IMR-90 (cell line): ENCODE measurements at regions not wholly inside any gene's neighbourhood (a gene's known extent, or its start where the extent isn't known, plus 50 kb on each side); places are given as distances from the start of the nearest gene placed in this dataset.

Experiments
- ATAC-seq: fragments of 200-7000 bp; cut with Tn5 transposase; 2 replicates; pipeline ENCODE4 v1.9.1; 2020; ENCODE audit warnings: low read depth, mild to moderate bottlenecking, moderate library complexity
- BruUV-seq: library from RNA; stranded (reverse); fragments of 400-500 nt; replicated peaks from 2 replicates; lab custom pipeline; 2021; lab: Mats Ljungman, UMichigan
- CTCF ChIA-PET: fragments of 300-600 bp; formaldehyde crosslinking; extraction: SDS; loops from one replicate; lab custom pipeline; 2021; ENCODE audit warnings: antibody characterized with exemption; lab: Yijun Ruan, JAX
- POLR2A ChIA-PET: fragments of 300-600 bp; sonication (Branson Sonifier 250); formaldehyde crosslinking; loops from one replicate; lab custom pipeline; 2022; ENCODE audit warnings: antibody characterized with exemption; ENCODE audit not compliant: unreplicated experiment; lab: Charles Lee
- DNase-seq: peaks from one replicate; pipeline ENCODE4 v3.0.0; 2013
- H2AFZ ChIP-seq: replicated peaks from 2 replicates; pipeline ENCODE3; 2013; ENCODE audit warnings: low read length, mild to moderate bottlenecking; ENCODE audit not compliant: poor library complexity
- H2AK5ac ChIP-seq: 2 replicates; pipeline ENCODE4 v1.6.1; 2013; ENCODE audit warnings: low read depth, low read length, inconsistent platforms
- H2AK9ac ChIP-seq: replicated peaks from 2 replicates; pipeline ENCODE3; 2013; ENCODE audit warnings: mild to moderate bottlenecking, low read depth, low read length, moderate library complexity; ENCODE audit not compliant: poor library complexity
- H2BK120ac ChIP-seq: 2 replicates; pipeline ENCODE4 v1.6.1; 2013; ENCODE audit warnings: low read depth, low read length, inconsistent platforms
- H2BK15ac ChIP-seq: 3 replicates; pipeline ENCODE4 v1.6.1; 2013; ENCODE audit warnings: low read depth, low read length, inconsistent platforms
- H2BK20ac ChIP-seq: 2 replicates; pipeline ENCODE4 v1.6.1; 2013; ENCODE audit warnings: low read depth, mild to moderate bottlenecking, inconsistent platforms, low read length, moderate library complexity
- H2BK5ac ChIP-seq: 2 replicates; pipeline ENCODE4 v1.6.1; 2013; ENCODE audit warnings: mild to moderate bottlenecking, low read depth, low read length, inconsistent platforms; ENCODE audit not compliant: poor library complexity, severe bottlenecking
- H3K14ac ChIP-seq: replicated peaks from 2 replicates; pipeline ENCODE4 v1.6.1; 2013; ENCODE audit warnings: low read depth, low read length, inconsistent platforms
- H3K18ac ChIP-seq: 2 replicates; pipeline ENCODE4 v1.6.1; 2013; ENCODE audit warnings: low read depth, low read length, control low read depth
- H3K23ac ChIP-seq: 2 replicates; pipeline ENCODE4 v1.6.1; 2013; ENCODE audit warnings: low read depth, low read length, inconsistent platforms
- H3K27ac ChIP-seq: 2 replicates; pipeline ENCODE4 v1.5.1; 2013; ENCODE audit warnings: mild to moderate bottlenecking, control low read depth, low read length; ENCODE audit not compliant: insufficient read depth
- H3K27me3 ChIP-seq: 2 replicates; pipeline ENCODE4 v1.6.1; 2013; ENCODE audit warnings: low read length; ENCODE audit not compliant: control insufficient read depth, insufficient read depth
- H3K36me3 ChIP-seq: 2 replicates; pipeline ENCODE4 v1.6.1; 2013; ENCODE audit warnings: low read length, mixed read lengths; ENCODE audit not compliant: control insufficient read depth, insufficient read depth
- H3K4ac ChIP-seq: 2 replicates; pipeline ENCODE4 v1.6.1; 2013; ENCODE audit warnings: low read depth, low read length, inconsistent platforms
- H3K4me1 ChIP-seq: 2 replicates; pipeline ENCODE4 v1.6.1; 2013; ENCODE audit warnings: low read length, mixed read lengths; ENCODE audit not compliant: control insufficient read depth, insufficient read depth
- H3K4me2 ChIP-seq: 2 replicates; pipeline ENCODE4 v1.6.1; 2013; ENCODE audit warnings: low read depth, mild to moderate bottlenecking, control low read depth, low read length, moderate library complexity
- H3K4me3 ChIP-seq: 2 replicates; pipeline ENCODE4 v1.5.1; 2013; ENCODE audit warnings: low read depth, mild to moderate bottlenecking, control low read depth, low read length, moderate library complexity; ENCODE audit not compliant: insufficient read depth
- H3K56ac ChIP-seq: 2 replicates; pipeline ENCODE4 v1.6.1; 2013; ENCODE audit warnings: low read length, inconsistent platforms; ENCODE audit not compliant: insufficient read depth; ENCODE audit errors: extremely low read depth
- H3K79me1 ChIP-seq, 2 experiments: 2 replicates each; pipeline ENCODE4 v1.6.1; 2013; ENCODE audit warnings: low read length in 2 of 2, inconsistent platforms in 1 of 2, low read depth in 1 of 2
- H3K9ac ChIP-seq: 2 replicates; pipeline ENCODE4 v1.6.1; 2013; ENCODE audit warnings: low read depth, low read length, control low read depth
- H3K9me1 ChIP-seq: 2 replicates; pipeline ENCODE4 v1.6.1; 2013; ENCODE audit warnings: low read length, inconsistent platforms; ENCODE audit not compliant: insufficient read depth
- H3K9me3 ChIP-seq: 2 replicates; pipeline ENCODE4 v1.6.1; 2013; ENCODE audit warnings: low read length; ENCODE audit not compliant: control insufficient read depth, insufficient read depth
- H4K20me1 ChIP-seq: 2 replicates; pipeline ENCODE4 v1.6.1; 2013; ENCODE audit warnings: low read length, inconsistent platforms; ENCODE audit not compliant: insufficient read depth
- H4K5ac ChIP-seq: 2 replicates; pipeline ENCODE4 v1.6.1; 2013; ENCODE audit warnings: mild to moderate bottlenecking, low read depth, low read length, control low read depth
- H4K8ac ChIP-seq, 2 experiments: 2 replicates each; pipeline ENCODE4 v1.6.1; 2013; ENCODE audit warnings: low read depth in 2 of 2, low read length in 2 of 2, control low read depth in 1 of 2, inconsistent platforms in 1 of 2
- H4K91ac ChIP-seq: 2 replicates; pipeline ENCODE4 v1.6.1; 2013; ENCODE audit warnings: low read depth, low read length, inconsistent platforms; ENCODE audit not compliant: insufficient read depth
- BHLHE40 ChIP-seq: fragments of 150-350 bp; IDR thresholded peaks from 2 replicates; pipeline ENCODE4 v1.6.1; 2016; ENCODE audit warnings: mild to moderate bottlenecking, low read depth, low read length
- CEBPB ChIP-seq: IDR thresholded peaks from 2 replicates; pipeline ENCODE4 v1.6.1; 2012; ENCODE audit warnings: low read depth, low read length, improper control_type of control experiment
- CHD1 ChIP-seq: IDR thresholded peaks from 2 replicates; pipeline ENCODE4 v1.6.1; 2012; ENCODE audit warnings: low read depth, low read length, improper control_type of control experiment
- ELK1 ChIP-seq: fragments of 150-350 bp; IDR thresholded peaks from 2 replicates; pipeline ENCODE4 v1.6.1; 2016; ENCODE audit warnings: low read depth, mild to moderate bottlenecking, low read length, moderate library complexity, borderline replicate concordance
- FOS ChIP-seq: fragments of 150-350 bp; IDR thresholded peaks from 2 replicates; pipeline ENCODE4 v1.6.1; 2016; ENCODE audit warnings: low read depth, low read length
- MAFK ChIP-seq: IDR thresholded peaks from 2 replicates; pipeline ENCODE4 v1.6.1; 2012; ENCODE audit warnings: low read depth, low read length, improper control_type of control experiment
- MAZ ChIP-seq: IDR thresholded peaks from 2 replicates; pipeline ENCODE4 v1.6.1; 2012; ENCODE audit warnings: low read depth, mild to moderate bottlenecking, low read length, improper control_type of control experiment, moderate library complexity, borderline replicate concordance
- MXI1 ChIP-seq: IDR thresholded peaks from 2 replicates; pipeline ENCODE4 v1.6.1; 2012; ENCODE audit warnings: low read depth, mild to moderate bottlenecking, low read length, moderate library complexity, borderline replicate concordance
- NFE2L2 ChIP-seq: fragments of 150-350 bp; IDR thresholded peaks from 2 replicates; pipeline ENCODE4 v1.6.1; 2016; ENCODE audit warnings: low read depth, mild to moderate bottlenecking, low read length
- POLR2A ChIP-seq: IDR thresholded peaks from 2 replicates; pipeline ENCODE4 v1.6.1; 2012; ENCODE audit warnings: mild to moderate bottlenecking, low read depth, low read length
- RAD21 ChIP-seq: IDR thresholded peaks from 2 replicates; pipeline ENCODE4 v1.6.1; 2012; ENCODE audit warnings: low read length, improper control_type of control experiment
- RCOR1 ChIP-seq: IDR thresholded peaks from 2 replicates; pipeline ENCODE4 v1.6.1; 2012; ENCODE audit warnings: mild to moderate bottlenecking, low read length, improper control_type of control experiment; ENCODE audit not compliant: insufficient replicate concordance
- RFX5 ChIP-seq: IDR thresholded peaks from 2 replicates; pipeline ENCODE4 v1.8.0; 2012; ENCODE audit warnings: low read depth, mild to moderate bottlenecking, low read length, moderate library complexity
- SMC3 ChIP-seq: fragments of 150-350 bp; IDR thresholded peaks from 2 replicates; pipeline ENCODE4 v1.6.1; 2016; ENCODE audit warnings: low read depth, mild to moderate bottlenecking, antibody characterized with exemption, low read length, moderate library complexity
- USF2 ChIP-seq: fragments of 150-350 bp; IDR thresholded peaks from 2 replicates; pipeline ENCODE4 v1.6.1; 2017; ENCODE audit warnings: mild to moderate bottlenecking, antibody characterized with exemption, low read length, low read depth
- WGBS, 2 experiments: methylation state at CpG; one replicate each; pipeline versions ENCODE4 v1.1.5 to v1.1.7; 2013; ENCODE audit warnings: missing lambda C conversion rate in 2 of 2; ENCODE audit not compliant: insufficient read length in 1 of 2; ENCODE audit errors: extremely low coverage in 2 of 2; 5-methylcytosine and 5-hydroxymethylcytosine counted together
- dilution Hi-C: fragments of 300-500 bp; cut with HindIII; formaldehyde crosslinking; loops from one replicate; pipeline ENCODE4 v1.14.3; 2018; ENCODE audit warnings: low sequenced_read_pairs; ENCODE audit not compliant: unreplicated experiment
- in situ Hi-C: fragments of 300-500 bp; cut with MboI; formaldehyde crosslinking; loops from 3 replicates; pipeline ENCODE4 v1.14.3; 2019; ENCODE audit warnings: low sequenced_read_pairs, inconsistent platforms, mixed read lengths
- intact Hi-C: fragments of 100-400 bp; cut with micrococcal nuclease; formaldehyde crosslinking; loops from 2 replicates; pipeline ENCODE4 v1.10.0; 2022
- TF ChIP-seq, protein P1 (sequence below): conservative IDR thresholded peaks from 2 replicates; pipeline ENCODE4 v1.5.1; 2012; ENCODE audit warnings: mild to moderate bottlenecking, low read depth, low read length, improper control_type of control experiment

DNA sequence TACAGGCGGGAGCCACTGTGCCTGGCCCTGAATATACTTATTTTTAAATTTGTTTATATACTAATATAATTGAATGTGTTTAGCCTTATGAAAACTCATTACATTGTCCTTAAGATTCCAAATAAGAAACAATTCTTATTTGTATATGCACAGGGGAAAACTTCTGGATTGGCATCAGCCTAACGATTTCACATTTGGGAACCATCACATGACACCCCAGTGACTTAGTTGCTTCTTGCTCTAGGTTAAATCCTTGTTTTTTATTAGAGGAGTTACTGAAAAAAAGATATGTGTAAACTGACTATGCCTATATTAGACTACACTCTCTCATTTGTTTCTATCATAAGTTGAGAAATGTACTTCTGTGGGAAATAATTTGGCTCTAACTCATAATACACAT, 520.2 kb downstream of the SPRY1 start:
- no TSS peak for BruUV-seq
- H4K8ac ChIP-seq, result no peak overlapping the region
- no peak overlapping the region for H3K27ac ChIP-seq
- in situ Hi-C loops (no loop called here), intact Hi-C loops (no loop called here), dilution Hi-C loops (no loop called here)
- H3K79me1 ChIP-seq, result no peaks in the 10 kb centered on the region
- H4K20me1 ChIP-seq, result no peaks in the 10 kb centered on the region
- no peak overlapping the region for H2BK15ac ChIP-seq
- ATAC-seq (no peak), DNase-seq (no peak)
- TF ChIP-seq, protein P1, sequence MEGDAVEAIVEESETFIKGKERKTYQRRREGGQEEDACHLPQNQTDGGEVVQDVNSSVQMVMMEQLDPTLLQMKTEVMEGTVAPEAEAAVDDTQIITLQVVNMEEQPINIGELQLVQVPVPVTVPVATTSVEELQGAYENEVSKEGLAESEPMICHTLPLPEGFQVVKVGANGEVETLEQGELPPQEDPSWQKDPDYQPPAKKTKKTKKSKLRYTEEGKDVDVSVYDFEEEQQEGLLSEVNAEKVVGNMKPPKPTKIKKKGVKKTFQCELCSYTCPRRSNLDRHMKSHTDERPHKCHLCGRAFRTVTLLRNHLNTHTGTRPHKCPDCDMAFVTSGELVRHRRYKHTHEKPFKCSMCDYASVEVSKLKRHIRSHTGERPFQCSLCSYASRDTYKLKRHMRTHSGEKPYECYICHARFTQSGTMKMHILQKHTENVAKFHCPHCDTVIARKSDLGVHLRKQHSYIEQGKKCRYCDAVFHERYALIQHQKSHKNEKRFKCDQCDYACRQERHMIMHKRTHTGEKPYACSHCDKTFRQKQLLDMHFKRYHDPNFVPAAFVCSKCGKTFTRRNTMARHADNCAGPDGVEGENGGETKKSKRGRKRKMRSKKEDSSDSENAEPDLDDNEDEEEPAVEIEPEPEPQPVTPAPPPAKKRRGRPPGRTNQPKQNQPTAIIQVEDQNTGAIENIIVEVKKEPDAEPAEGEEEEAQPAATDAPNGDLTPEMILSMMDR, result no peak
- TF ChIP-seq CHD1 (no peak), MXI1 (no peak), ELK1 (no peak), MAFK (no peak), CEBPB (no peak), RAD21 (no peak), MAZ (no peak), USF2 (no peak), RFX5 (no peak), FOS (no peak), POLR2A (no peak), NFE2L2 (no peak), SMC3 (no peak), RCOR1 (no peak), BHLHE40 (no peak)
- no CpG with 5 or more reads among the region's 2 CpGs for WGBS, 2 experiments
- H2AFZ ChIP-seq, result no peak overlapping the region
- H2AK9ac ChIP-seq, result no peak overlapping the region
- H3K4me1 ChIP-seq, result no peaks in the 10 kb centered on the region
- no peak overlapping the region for H2BK120ac ChIP-seq
- H4K5ac ChIP-seq, result no peak overlapping the region
- ChIA-PET POLR2A (no interaction called here), CTCF (no interaction called here)
- H3K18ac ChIP-seq, result no peak overlapping the region
- H3K36me3 ChIP-seq, result no peaks in the 10 kb centered on the region
- H3K4me2 ChIP-seq, result no peak overlapping the region
- no peak overlapping the region for H3K4me3 ChIP-seq
- H4K91ac ChIP-seq, result no peak overlapping the region
- H2BK20ac ChIP-seq, result no peak overlapping the region
- H3K27me3 ChIP-seq, result no peaks in the 10 kb centered on the region
- no peak overlapping the region for H3K14ac ChIP-seq
- no peak overlapping the region for H3K23ac ChIP-seq
- no peaks in the 10 kb centered on the region for H3K9me3 ChIP-seq
- no peak overlapping the region for H3K4ac ChIP-seq
- no peak overlapping the region for H3K56ac ChIP-seq
- H2BK5ac ChIP-seq, result no peak overlapping the region
- H3K9ac ChIP-seq, result no peak overlapping the region
- H2AK5ac ChIP-seq, result no peak overlapping the region
- H3K9me1 ChIP-seq, result no peaks in the 10 kb centered on the region
